SK-N-SH treated with all-trans-retinoic acid at 6 μM for 48 hours (cell line): ENCODE measurements at regions not wholly inside any gene's neighbourhood (a gene's known extent, or its start where the extent isn't known, plus 50 kb on each side); places are given as distances from the start of the nearest gene placed in this dataset.

Experiments used
- PATZ1 ChIP-seq: fragments of 250-450 bp; sonication (Bioruptor Pico); IDR thresholded peaks from 2 replicates; pipeline ENCODE4 v1.8.0; 2020; ENCODE audit warnings: mild to moderate bottlenecking, moderate library complexity, borderline replicate concordance
- PPARA ChIP-seq: fragments of 250-450 bp; sonication (Bioruptor Pico); IDR thresholded peaks from 2 replicates; pipeline ENCODE4 v1.5.0; 2020; ENCODE audit warnings: mild to moderate bottlenecking, borderline replicate concordance
- RARB ChIP-seq: fragments of 250-450 bp; sonication (Bioruptor Pico); IDR thresholded peaks from 2 replicates; pipeline ENCODE4 v1.8.0; 2021; ENCODE audit warnings: mild to moderate bottlenecking, moderate library complexity
- TCF4 ChIP-seq: fragments of 250-450 bp; sonication (Bioruptor Pico); IDR thresholded peaks from 2 replicates; pipeline ENCODE4 v1.8.0; 2021; ENCODE audit warnings: mild to moderate bottlenecking, moderate library complexity, borderline replicate concordance
- ZC3H10 ChIP-seq: fragments of 250-450 bp; sonication (Bioruptor Pico); IDR thresholded peaks from 2 replicates; pipeline ENCODE4 v1.5.1; 2021; ENCODE audit warnings: mild to moderate bottlenecking, moderate library complexity
- ZNF70 ChIP-seq: fragments of 450-650 bp; formaldehyde crosslinking; IDR thresholded peaks from 2 replicates; pipeline ENCODE4 v1.5.0; 2020; ENCODE audit warnings: mild to moderate bottlenecking, moderate library complexity

- TF ChIP-seq PATZ1 (CRISPR knock-in tag) (no peak), PPARA (CRISPR knock-in tag) (no peak), RARB (CRISPR knock-in tag) (no peak), TCF4 (CRISPR knock-in tag) (no peak), ZNF70 (no peak), ZC3H10 (CRISPR knock-in tag) (no peak)
Measured at GRCh38 chr11:109304159-109304558, 117.8 kb upstream of the C11orf87 start.
